CMK (cell line): ENCODE measurements at regions not wholly inside any gene's neighbourhood (a gene's known extent, or its start where the extent isn't known, plus 50 kb on each side); places are given as distances from the start of the nearest gene placed in this dataset.

Experiments
- DNase-seq: peaks from one replicate; pipeline ENCODE4 v3.0.0-alpha.2; 2010; ENCODE audit warnings: low read depth

DNA sequence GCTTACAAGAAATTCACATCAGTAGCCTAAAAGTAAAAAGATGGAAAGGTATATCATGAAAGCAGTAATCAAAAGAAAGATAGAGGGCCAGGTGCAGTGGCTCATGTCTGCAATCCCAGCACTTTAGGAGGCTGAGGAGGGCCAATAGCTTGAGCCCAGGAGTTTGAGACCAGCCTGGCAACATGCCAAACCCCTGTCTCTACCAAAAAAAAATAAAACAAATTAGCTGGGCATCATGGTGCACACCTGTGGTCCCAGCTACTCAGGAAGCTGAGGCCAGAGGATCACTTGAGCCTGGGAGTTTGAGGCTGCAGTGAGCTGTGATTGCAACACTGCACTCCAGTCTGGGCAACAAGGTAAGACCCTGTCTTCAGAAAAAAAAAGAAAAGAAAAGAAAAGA, 55.5 kb downstream of the GSPT2 start:
- DNase-seq = no peak

DNA sequence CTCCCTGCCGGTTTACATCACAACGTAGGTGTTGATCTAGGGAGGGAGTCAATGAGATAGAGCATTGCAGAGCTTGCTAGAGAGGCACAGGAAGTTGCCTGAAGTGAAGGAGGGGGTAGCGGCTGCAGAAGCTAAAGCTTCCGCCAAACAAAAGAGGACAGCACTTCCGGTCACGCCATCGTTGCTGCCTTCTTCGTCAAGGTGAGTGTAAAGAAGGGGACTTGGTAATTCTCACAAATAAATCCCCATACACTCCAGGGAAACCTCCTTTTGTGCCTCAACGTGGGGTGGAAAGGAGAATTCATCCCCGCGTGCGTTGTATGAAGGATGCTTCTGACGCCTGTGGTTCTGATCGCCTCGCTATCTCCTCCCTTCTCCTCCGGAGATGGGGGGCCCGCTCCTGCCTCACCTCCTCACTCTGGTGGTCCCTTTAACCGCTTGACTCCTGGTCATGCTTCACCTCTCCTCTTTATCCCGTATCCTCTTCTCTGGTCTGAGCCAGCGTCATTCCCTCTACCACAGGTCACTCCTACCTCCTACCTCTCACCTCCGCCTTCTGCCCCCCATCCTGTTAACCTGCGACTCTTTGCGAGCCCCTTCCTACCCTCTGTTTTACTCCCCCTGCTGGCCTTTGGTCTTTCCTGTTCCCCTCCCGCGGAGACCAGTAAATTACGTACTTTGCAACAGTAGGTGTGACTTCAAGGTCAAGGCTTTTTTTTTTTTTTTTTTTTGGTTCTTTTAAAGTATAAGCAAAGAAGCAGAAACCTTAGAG, 59.9 kb downstream of the GSPT2 start:
- DNase-seq = peak; percentile 41

DNA sequence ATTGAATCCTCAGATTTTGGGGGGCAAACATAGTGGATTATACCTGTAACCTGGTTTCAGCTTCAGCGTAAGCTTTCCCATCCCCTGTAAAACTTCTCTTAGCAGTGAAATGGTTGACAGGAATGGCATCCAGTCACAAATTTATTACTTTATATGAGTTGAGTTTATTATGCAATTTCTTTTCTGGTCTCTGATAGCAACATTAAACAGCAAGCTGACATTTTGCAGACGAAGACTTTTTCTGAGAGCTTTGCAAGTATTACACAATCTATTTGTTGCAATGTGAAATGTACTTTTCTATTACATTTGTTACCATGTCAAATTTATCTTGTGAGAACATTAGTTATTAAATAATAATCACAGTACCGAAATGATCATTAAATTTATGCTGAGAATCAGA, 60.6 kb downstream of the GSPT2 start:
- no peak for DNase-seq

DNA sequence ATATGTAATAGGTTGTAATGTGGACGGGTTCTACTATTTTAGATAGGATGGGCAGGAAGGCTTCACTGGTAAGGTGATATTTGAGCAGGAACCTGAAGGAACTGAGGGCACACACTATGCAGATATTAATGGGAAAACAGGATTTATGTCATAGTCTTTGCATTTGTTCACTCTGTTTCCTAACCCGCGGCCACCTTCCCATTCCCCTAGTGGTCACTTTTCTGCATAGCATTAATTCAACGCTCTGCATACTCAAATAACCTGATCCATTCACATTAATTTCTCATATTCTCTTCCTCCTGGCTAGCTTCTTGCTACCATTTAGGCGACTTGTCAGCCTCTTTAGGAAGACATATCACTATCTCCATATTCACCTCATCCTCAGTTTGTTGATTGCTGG, 61.5 kb downstream of the GSPT2 start:
- DNase-seq = no peak

DNA sequence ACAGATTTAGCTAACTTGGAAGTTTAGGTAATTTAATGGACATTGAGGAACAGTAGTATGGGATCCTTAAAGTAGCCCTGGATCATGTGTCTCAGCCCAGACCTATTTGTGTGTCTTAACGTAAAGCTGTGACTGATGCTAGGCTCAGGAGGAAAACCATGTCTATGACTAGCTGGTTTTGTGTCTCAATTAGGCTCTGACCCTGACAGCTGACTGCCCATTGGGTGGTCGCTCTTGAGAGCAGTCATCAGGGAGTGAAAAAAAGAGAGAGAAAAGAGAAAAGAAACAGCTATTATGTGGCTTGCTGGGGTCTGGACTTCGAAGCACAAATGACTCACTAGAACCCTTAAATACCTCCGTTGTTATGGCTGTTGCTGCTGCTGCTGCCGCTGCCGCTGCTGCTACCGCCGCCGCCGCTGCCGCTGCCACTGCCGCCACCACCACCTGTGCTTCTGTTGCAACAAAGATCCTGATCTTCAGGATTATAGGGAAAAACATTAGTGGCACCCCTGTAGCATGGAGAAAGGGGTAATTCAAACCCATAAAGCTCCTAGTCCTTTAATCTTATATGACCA, 70.7 kb downstream of the GSPT2 start:
- no peak for DNase-seq

DNA sequence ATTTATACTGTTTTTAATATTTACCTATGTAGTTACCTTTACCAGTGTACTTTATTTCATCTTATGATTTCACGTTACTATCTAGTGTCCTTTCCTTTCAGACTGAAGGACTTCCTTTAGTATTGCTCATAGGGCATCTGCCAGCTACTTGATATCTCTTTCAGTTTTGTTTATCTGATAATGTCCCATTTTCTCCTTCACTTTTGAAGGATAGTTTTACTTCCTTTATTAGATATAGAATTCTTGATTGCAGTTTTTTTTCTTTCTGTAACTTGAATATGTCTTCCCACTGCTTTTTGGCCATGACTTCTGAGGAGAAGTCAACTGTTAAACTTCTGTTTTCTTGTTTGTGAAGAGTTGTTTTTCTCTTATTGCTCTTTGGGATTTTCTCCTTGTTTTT, 69.4 kb upstream of the MAGED1 start:
- DNase-seq = no peak

DNA sequence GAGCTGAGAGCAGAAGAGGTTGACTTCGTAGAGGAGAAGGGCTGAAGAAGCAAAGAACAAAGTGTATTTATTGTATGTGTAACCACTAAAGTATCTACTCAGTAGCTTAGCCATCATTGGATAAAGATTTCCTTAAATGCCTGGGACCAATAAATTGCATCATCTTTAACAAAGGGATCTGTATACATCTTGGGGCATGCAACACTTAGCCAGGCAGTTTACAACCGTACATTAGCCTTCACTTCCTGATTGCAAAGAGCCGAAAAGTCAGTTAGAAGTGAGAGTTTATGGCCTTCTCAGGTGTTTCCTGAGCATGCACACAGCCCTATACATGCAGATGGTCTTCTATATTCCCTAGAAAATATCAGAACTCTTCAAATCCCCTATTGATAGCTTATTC, 68.0 kb upstream of the MAGED1 start:
- no peak for DNase-seq

DNA sequence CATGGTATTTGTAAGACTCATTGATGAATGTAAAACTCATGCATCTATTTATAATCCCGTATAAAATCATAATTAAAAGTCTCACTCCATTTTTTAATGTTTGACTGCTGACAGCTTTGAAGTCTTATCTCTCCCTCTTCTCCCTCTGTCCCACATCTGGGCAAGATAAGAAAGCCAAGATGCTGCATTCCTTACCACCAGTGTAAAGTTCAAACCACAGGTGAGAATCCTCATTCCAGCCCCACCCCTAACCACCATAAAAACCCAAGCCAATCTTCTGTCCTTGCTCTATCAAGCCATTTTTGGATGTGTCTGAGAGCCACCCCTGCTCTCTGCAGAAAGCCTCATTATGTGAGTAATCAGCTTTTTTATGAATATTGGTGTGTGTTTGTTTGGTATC, 59.3 kb upstream of the MAGED1 start:
- no peak for DNase-seq

DNA sequence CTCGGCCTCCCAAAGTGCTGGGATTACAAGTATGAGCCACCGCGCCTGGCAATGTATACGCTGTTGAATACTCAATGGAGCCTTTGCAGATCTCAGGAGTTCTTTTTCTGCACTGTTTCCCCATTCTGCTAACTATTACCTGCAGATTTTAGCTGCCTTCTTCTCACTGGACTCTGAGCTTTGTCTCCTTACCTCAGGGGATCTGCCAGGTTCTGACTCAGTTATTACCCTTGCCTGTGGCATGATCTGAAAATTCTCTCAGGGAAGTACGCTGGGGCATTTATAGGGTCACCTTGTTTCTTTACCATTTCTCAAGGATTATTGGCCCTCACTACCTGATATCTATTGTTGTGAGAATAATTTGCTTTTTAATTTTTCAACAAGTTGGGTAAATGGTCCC, 56.6 kb upstream of the MAGED1 start:
- no peak for DNase-seq

DNA sequence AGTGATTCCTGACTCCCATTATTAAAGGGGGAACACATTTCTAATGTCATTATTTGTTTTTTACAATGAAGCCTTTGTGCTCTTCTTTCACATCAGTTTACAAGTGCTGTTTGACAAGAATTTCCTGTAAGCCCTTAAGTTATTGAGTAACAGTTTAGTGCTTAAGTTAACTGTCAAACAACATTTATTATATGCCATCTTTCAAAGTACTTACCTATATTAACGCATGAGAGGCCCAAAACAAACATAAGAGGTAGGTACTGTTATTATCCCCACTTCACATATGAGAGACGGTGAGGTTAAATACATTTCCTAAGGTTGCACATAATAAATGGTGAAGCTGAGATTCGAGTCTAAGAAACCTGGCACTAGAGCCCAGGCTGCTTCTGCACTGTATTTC, 56.0 kb upstream of the MAGED1 start:
- DNase-seq = no peak

DNA sequence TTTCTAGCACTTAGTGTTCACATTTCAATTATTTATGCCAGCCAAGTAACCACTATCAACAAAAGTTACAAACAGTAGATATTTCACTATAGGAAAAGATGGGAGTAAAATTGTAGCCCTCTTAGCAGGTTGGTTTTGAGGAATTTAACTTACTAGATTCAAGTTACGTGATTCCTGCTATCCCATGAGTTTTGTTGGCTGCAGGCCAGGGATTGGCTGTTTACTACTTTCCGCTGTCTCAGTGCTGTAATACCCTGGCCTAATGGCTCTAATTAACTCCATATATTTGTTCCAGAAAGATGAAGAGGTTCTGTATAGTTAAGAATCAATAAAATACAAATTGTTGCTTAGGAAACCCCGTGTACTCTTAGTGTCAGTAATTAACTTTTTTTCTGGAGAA, 55.5 kb upstream of the MAGED1 start:
- no peak for DNase-seq
